OCI-LY3 (cell line): ENCODE measurements at regions not wholly inside any gene's neighbourhood (a gene's known extent, or its start where the extent isn't known, plus 50 kb on each side); places are given as distances from the start of the nearest gene placed in this dataset.

Experiments used
- H2AFZ ChIP-seq: fragments of 200-600, 300-600 bp; shearing (Covaris generic); 2 replicates; pipeline ENCODE4 v1.6.0; 2014; ENCODE audit warnings: antibody characterized with exemption, low read depth, low read length
- H3K27ac ChIP-seq: fragments of 200-600, 300-600 bp; sonication (generic); 2 replicates; pipeline ENCODE4 v1.5.1; 2014; ENCODE audit warnings: mild to moderate bottlenecking, low read length, moderate library complexity, mixed read lengths
- H3K27me3 ChIP-seq: fragments of 200-600, 300-600 bp; sonication (generic); 2 replicates; pipeline ENCODE4 v1.6.1; 2014; ENCODE audit warnings: low read depth, low read length, mixed read lengths
- H3K36me3 ChIP-seq: fragments of 200-600, 300-600 bp; sonication (generic); replicated peaks from 2 replicates; pipeline ENCODE3; 2014; ENCODE audit warnings: low read depth, low read length, mixed read lengths
- H3K4me1 ChIP-seq: fragments of 300-600, 200-600 bp; sonication (generic); 2 replicates; pipeline ENCODE4 v1.6.1; 2014; ENCODE audit warnings: low read length, mixed read lengths
- H3K4me2 ChIP-seq: fragments of 200-600, 300-600 bp; sonication (generic); 2 replicates; pipeline ENCODE4 v1.6.1; 2014; ENCODE audit warnings: low read length, mixed read lengths
- H3K4me3 ChIP-seq: fragments of 300-600, 200-600 bp; sonication (generic); 2 replicates; pipeline ENCODE4 v1.5.1; 2014; ENCODE audit warnings: antibody characterized with exemption, mild to moderate bottlenecking, low read length, moderate library complexity
- H3K79me2 ChIP-seq: fragments of 300-600, 200-600 bp; shearing (Covaris generic); 2 replicates; pipeline ENCODE4 v1.6.1; 2014; ENCODE audit warnings: mild to moderate bottlenecking, low read length, mixed read lengths
- H3K9ac ChIP-seq: fragments of 300-600, 200-600 bp; shearing (Covaris generic); 2 replicates; pipeline ENCODE4 v1.6.0; 2014; ENCODE audit warnings: mild to moderate bottlenecking, low read length, moderate library complexity
- H3K9me3 ChIP-seq: fragments of 200-600, 300-600 bp; shearing (Covaris generic); 2 replicates; pipeline ENCODE4 v1.6.1; 2014; ENCODE audit warnings: low read length, mixed read lengths; ENCODE audit not compliant: insufficient read depth
- H4K20me1 ChIP-seq: fragments of 200-600, 300-600 bp; sonication (generic); 2 replicates; pipeline ENCODE4 v1.6.1; 2016; ENCODE audit warnings: low read length, mixed read lengths; ENCODE audit not compliant: insufficient read depth
- EZH2phosphoT487 ChIP-seq: fragments of 200-600 bp; shearing (Covaris generic); IDR thresholded peaks from 2 replicates; pipeline ENCODE4 v1.6.1; 2018; ENCODE audit warnings: antibody characterized with exemption, mixed run types, low read depth
- TF ChIP-seq, protein P1 (sequence below): fragments of 200-600, 300-600 bp; sonication (generic); IDR thresholded peaks from 2 replicates; pipeline ENCODE4 v1.5.1; 2014; ENCODE audit warnings: antibody characterized with exemption, low read length, low read depth

DNA sequence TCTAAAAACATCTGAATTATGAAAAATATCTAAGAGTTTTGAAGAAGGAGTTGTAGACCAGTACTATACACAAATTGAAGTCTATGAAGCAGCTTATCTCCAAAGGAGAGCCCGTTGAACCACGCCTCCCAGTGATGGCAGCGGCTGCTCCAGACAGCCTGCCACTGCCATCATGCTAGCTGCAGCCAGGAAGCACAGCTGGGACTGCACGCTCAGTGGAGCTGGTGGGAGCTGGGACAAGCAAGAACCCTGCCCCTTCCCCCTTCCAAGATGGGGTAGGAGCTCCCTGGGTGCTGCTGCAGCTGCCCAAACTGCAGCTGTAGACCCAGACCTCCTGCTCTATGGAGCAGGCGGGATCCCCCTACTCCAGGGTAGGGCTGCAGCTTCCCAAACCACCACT, 124.7 kb upstream of the SPATS2L start:
- H2AFZ ChIP-seq = no peak overlapping the region
- H3K79me2 ChIP-seq = no peaks in the 10 kb centered on the region
- H3K9ac ChIP-seq = no peak overlapping the region
- TF ChIP-seq, protein P1, sequence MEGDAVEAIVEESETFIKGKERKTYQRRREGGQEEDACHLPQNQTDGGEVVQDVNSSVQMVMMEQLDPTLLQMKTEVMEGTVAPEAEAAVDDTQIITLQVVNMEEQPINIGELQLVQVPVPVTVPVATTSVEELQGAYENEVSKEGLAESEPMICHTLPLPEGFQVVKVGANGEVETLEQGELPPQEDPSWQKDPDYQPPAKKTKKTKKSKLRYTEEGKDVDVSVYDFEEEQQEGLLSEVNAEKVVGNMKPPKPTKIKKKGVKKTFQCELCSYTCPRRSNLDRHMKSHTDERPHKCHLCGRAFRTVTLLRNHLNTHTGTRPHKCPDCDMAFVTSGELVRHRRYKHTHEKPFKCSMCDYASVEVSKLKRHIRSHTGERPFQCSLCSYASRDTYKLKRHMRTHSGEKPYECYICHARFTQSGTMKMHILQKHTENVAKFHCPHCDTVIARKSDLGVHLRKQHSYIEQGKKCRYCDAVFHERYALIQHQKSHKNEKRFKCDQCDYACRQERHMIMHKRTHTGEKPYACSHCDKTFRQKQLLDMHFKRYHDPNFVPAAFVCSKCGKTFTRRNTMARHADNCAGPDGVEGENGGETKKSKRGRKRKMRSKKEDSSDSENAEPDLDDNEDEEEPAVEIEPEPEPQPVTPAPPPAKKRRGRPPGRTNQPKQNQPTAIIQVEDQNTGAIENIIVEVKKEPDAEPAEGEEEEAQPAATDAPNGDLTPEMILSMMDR = no peak
- TF ChIP-seq EZH2phosphoT487 = no peak
- H3K4me3 ChIP-seq = no peak overlapping the region
- no peaks in the 10 kb centered on the region for H3K4me1 ChIP-seq
- H3K4me2 ChIP-seq = no peak overlapping the region
- peaks cover 5% of the 10 kb centered on the region; the same call in 1 of the 2 replicates for H3K27me3 ChIP-seq
- H3K9me3 ChIP-seq = no peaks in the 10 kb centered on the region
- H3K36me3 ChIP-seq = no peaks in the 10 kb centered on the region
- no peaks in the 10 kb centered on the region for H4K20me1 ChIP-seq
- no peak overlapping the region for H3K27ac ChIP-seq

DNA sequence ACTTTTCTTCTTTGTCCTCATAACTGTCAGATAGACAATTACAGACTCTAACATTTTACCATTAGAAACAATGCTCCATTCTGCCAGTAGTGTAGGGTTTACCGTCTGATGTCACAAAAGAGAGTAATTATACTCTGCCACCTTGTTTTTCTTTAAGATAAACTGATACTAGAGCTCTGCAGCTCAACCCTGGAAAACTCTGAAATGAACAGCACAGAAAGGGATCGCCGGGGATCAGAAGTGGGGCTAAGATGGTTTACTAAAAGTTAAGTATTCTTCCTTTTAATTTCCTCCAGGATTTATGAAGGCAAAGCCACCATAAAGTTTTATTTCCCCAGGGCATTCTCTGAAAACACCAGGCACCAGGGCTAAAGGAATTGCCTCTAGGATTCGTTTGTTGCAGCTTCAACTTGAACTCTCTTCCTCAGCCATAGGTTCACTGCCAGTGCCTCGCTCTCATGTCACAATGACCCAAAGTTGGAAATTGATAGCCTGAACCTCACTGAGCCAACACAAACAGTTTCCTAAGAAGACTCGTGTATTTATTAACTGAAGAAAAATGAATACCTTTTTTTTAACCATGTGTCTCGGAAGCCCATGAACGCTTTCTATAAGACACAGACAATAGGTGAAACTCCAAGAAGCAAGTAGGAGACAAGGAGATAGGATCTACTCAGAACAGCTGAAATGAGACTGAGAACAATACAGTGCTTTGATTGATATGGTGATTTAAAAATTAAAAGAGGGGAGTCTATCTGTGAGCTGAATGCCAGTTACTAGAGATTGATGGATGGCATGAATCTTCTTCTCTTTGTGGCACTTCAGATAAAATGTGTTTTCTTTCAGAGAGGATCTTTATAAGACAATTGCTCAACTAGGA, 121.5 kb upstream of the SPATS2L start:
- Histone ChIP-seq H3K4me2 (no peak overlapping the region), H3K27ac (no peak overlapping the region), H3K27me3 (peaks cover 5% of the 10 kb centered on the region; the same call in 1 of the 2 replicates), H3K79me2 (no peaks in the 10 kb centered on the region), H3K36me3 (no peaks in the 10 kb centered on the region), H3K9me3 (no peaks in the 10 kb centered on the region), H2AFZ (no peak overlapping the region), H3K4me1 (no peaks in the 10 kb centered on the region), H3K4me3 (no peak overlapping the region), H4K20me1 (no peaks in the 10 kb centered on the region), H3K9ac (no peak overlapping the region)
- no peak for TF ChIP-seq EZH2phosphoT487
- TF ChIP-seq, protein P1 = no peak

DNA sequence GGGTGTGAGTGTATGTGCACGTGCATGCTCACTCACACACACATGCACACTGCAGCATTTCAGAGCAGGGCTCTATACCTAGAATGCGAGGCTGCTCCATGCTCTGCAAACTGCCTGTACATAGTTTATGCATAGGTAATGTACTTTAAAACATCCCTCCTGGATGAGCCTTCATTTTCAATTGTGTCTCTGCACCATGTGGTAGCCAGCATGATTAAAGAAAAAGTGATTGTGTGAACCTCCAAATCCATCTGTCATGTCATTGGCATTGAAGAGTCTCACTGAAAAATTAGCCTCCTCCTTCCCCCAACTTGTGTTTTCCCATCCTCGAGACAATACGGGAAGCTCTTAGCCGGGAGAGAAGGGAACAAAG, 120.9 kb upstream of the SPATS2L start:
- Histone ChIP-seq H3K9ac (no peak overlapping the region), H3K79me2 (no peaks in the 10 kb centered on the region), H4K20me1 (no peaks in the 10 kb centered on the region), H3K4me3 (no peak overlapping the region), H2AFZ (no peak overlapping the region), H3K4me2 (no peak overlapping the region), H3K27ac (no peak overlapping the region), H3K36me3 (no peaks in the 10 kb centered on the region), H3K4me1 (no peaks in the 10 kb centered on the region), H3K9me3 (no peaks in the 10 kb centered on the region), H3K27me3 (peaks cover 5% of the 10 kb centered on the region; the same call in 1 of the 2 replicates)
- TF ChIP-seq, protein P1 = no peak
- TF ChIP-seq EZH2phosphoT487 = no peak

DNA sequence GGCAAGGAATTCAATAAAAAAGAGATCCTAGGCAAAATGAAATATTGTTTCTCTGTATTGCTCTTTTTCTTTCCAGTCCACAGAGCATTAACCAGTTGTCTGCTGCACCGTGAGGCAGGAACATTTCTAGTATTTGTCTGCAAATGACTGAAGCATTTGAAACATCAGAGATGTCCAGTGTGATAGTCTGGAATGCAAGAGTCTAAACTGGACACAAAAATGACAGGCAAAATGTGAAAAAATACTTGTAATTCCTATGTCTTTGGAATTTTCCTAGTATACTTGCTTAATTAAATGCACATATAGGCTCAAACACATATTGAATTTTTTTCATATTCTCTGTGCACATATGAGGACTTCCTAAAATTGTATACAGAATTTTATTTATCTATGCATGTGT, 120.5 kb upstream of the SPATS2L start:
- no peak overlapping the region for H3K27ac ChIP-seq
- no peak overlapping the region for H3K4me3 ChIP-seq
- H3K79me2 ChIP-seq = no peaks in the 10 kb centered on the region
- no peaks in the 10 kb centered on the region for H3K9me3 ChIP-seq
- H3K4me1 ChIP-seq = no peaks in the 10 kb centered on the region
- no peak for TF ChIP-seq EZH2phosphoT487
- TF ChIP-seq, protein P1 = no peak
- H4K20me1 ChIP-seq = no peaks in the 10 kb centered on the region
- H3K36me3 ChIP-seq = no peaks in the 10 kb centered on the region
- H3K9ac ChIP-seq = no peak overlapping the region
- no peak overlapping the region for H2AFZ ChIP-seq
- no peak overlapping the region for H3K4me2 ChIP-seq
- H3K27me3 ChIP-seq = peaks cover 5% of the 10 kb centered on the region; the same call in 1 of the 2 replicates
